Kidney (tissue), 13 donors: ENCODE measurements at regions not wholly inside any gene's neighbourhood (a gene's known extent, or its start where the extent isn't known, plus 50 kb on each side); places are given as distances from the start of the nearest gene placed in this dataset.

Experiments used
- DNase-seq, 5 donors: peaks; one replicate each; pipeline ENCODE4 v3.0.0-alpha.2; 2013 to 2020
- FAIRE-seq: peaks from 2 replicates; lab custom pipeline; 2012; peaks lifted over from hg19 to GRCh38; lab: Jason Lieb, UNC
- H3K27ac ChIP-seq, 2 donors: one replicate each; pipeline ENCODE4 v1.7.0; 2013; ENCODE audit warnings: low read depth in 2 of 2, low read length in 2 of 2, inconsistent platforms in 1 of 2
- H3K27me3 ChIP-seq: one replicate; pipeline ENCODE4 v1.7.1; 2013; ENCODE audit warnings: low read length, inconsistent platforms; ENCODE audit not compliant: control insufficient read depth, insufficient read depth
- H3K36me3 ChIP-seq, 3 donors: one replicate each; pipeline versions ENCODE4 v1.7.0 to v1.7.1; 2013; ENCODE audit warnings: low read length in 3 of 3, control low read depth in 1 of 3, inconsistent platforms in 1 of 3; ENCODE audit not compliant: insufficient read depth in 3 of 3, control insufficient read depth in 2 of 3
- H3K4me1 ChIP-seq, 3 donors: one replicate each; pipeline versions ENCODE4 v1.7.0 to v1.7.1; 2013; ENCODE audit warnings: low read length in 3 of 3, inconsistent platforms in 1 of 3, low read depth in 1 of 3; ENCODE audit not compliant: control insufficient read depth in 2 of 3, insufficient read depth in 2 of 3
- H3K4me3 ChIP-seq, 3 donors: one replicate each; pipeline versions ENCODE4 v1.7.0 to v1.8.1; 2013; ENCODE audit warnings: low read length in 3 of 3, control low read depth in 1 of 3, inconsistent platforms in 1 of 3
- H3K9ac ChIP-seq, 3 donors: one replicate each; pipeline versions ENCODE4 v1.7.0 to v1.7.1; 2013; ENCODE audit warnings: low read length in 3 of 3, control low read depth in 1 of 3, inconsistent platforms in 1 of 3
- H3K9me3 ChIP-seq, 3 donors: one replicate each; pipeline versions ENCODE4 v1.7.0 to v1.7.1; 2013; ENCODE audit warnings: low read length in 3 of 3, control low read depth in 1 of 3, inconsistent platforms in 1 of 3; ENCODE audit not compliant: control insufficient read depth in 2 of 3, insufficient read depth in 1 of 3
- intact Hi-C: fragments of 100-400 bp; cut with DNase I; formaldehyde crosslinking; loops from one replicate; pipeline ENCODE4 v1.11.1; 2022
- TF ChIP-seq, protein P1 (sequence below): IDR thresholded peaks from 3 replicates; pipeline ENCODE4 v1.5.1; 2012; ENCODE audit warnings: mild to moderate bottlenecking, moderate library complexity, borderline replicate concordance; ENCODE audit not compliant: insufficient read depth; ENCODE audit errors: extremely low read depth
- donor health status: control.
- donor health status: control.
- donor health status: control.
- donor health status: control.
- donor health status: control.
- donor health status: DM: yes; HTN: yes; CAD: no.
- donor health status: Normal renal cell carcinoma (clear cell type).

- Histone ChIP-seq H3K4me1 (no peaks in the 10 kb centered on the region), H3K4me3 (no peak overlapping the region), H3K27ac (no peak overlapping the region), H3K27me3 (no peaks in the 10 kb centered on the region), H3K36me3 (no peaks in the 10 kb centered on the region), H3K9ac (no peak overlapping the region), H3K9me3 (no peaks in the 10 kb centered on the region)
- DNase-seq (peak in 1 of 5 donors; percentile 47), FAIRE-seq (no peak)
- intact Hi-C loops: no loop called here
- TF ChIP-seq, protein P1, sequence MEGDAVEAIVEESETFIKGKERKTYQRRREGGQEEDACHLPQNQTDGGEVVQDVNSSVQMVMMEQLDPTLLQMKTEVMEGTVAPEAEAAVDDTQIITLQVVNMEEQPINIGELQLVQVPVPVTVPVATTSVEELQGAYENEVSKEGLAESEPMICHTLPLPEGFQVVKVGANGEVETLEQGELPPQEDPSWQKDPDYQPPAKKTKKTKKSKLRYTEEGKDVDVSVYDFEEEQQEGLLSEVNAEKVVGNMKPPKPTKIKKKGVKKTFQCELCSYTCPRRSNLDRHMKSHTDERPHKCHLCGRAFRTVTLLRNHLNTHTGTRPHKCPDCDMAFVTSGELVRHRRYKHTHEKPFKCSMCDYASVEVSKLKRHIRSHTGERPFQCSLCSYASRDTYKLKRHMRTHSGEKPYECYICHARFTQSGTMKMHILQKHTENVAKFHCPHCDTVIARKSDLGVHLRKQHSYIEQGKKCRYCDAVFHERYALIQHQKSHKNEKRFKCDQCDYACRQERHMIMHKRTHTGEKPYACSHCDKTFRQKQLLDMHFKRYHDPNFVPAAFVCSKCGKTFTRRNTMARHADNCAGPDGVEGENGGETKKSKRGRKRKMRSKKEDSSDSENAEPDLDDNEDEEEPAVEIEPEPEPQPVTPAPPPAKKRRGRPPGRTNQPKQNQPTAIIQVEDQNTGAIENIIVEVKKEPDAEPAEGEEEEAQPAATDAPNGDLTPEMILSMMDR: no peak
These were observed 55.5 kb upstream of the ST6GAL2 start for GRCh38 chr2:106941372-106941993.

DNA sequence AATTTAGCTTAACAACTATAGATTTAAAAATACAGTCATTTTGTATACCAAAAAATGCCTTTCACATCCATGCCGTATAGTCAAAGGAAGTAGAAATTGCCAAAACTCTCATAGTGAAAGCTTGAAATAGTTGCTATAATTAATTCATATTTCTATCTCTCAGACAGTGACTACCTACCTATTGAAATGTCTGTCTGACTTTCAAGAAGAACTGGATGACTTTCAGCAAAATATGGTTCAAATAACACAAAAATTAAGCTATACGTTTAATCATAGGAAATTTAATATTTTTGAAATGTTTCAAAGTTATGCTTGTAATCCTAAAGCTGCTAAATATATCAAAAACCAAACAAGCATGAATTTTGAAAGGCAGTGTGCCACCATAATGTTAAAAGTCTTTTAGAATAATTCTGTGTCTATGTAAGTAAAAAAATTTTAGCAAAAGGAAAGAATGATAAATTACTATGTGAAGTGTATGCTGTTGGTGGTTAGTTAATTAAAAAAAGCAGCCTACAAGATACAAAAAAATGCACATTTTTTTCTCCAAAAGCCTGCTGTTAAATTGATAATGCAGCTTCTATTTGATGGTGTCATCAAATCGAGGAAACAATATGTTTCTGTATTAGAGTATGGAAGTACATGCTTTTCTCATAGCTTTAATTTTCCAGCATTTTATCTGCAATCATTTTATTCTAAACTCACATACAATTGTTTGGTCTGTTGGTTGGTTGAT, 57.7 kb upstream of the ST6GAL2 start:
- H3K4me3 ChIP-seq: no peak overlapping the region
- TF ChIP-seq, protein P1: no peak
- no peak overlapping the region for H3K9ac ChIP-seq
- no peaks in the 10 kb centered on the region for H3K36me3 ChIP-seq
- no peaks in the 10 kb centered on the region for H3K27me3 ChIP-seq
- no peak for FAIRE-seq
- intact Hi-C loops: no loop called here
- no peaks in the 10 kb centered on the region for H3K9me3 ChIP-seq
- no peaks in the 10 kb centered on the region for H3K4me1 ChIP-seq
- no peak for DNase-seq
- no peak overlapping the region for H3K27ac ChIP-seq

GRCh38 chr2:106944215-106944614, 58.2 kb upstream of the ST6GAL2 start:
- Histone ChIP-seq H3K27me3 (no peaks in the 10 kb centered on the region), H3K4me3 (no peak overlapping the region), H3K4me1 (no peaks in the 10 kb centered on the region), H3K9ac (no peak overlapping the region), H3K9me3 (no peaks in the 10 kb centered on the region), H3K27ac (no peak overlapping the region), H3K36me3 (no peaks in the 10 kb centered on the region)
- intact Hi-C loops: no loop called here
- peak in 1 of 5 donors; percentile 14 for DNase-seq
- no peak for FAIRE-seq
- TF ChIP-seq, protein P1: no peak
